MM.1S (cell line): ENCODE measurements at regions not wholly inside any gene's neighbourhood (a gene's known extent, or its start where the extent isn't known, plus 50 kb on each side); places are given as distances from the start of the nearest gene placed in this dataset.

ENCODE experiments used
- DNase-seq: peaks from one replicate; pipeline ENCODE4 v3.0.0-alpha.2; 2015
- H2AFZ ChIP-seq: fragments of 300-600 bp; sonication (generic); 2 replicates; pipeline ENCODE4 v1.6.0; 2016; ENCODE audit warnings: antibody characterized with exemption, low read length
- H3F3A ChIP-seq: fragments of 300-600 bp; sonication (generic); 2 replicates; pipeline ENCODE4 v1.6.1; 2016; ENCODE audit warnings: mild to moderate bottlenecking, antibody characterized with exemption, low read length, moderate library complexity, mixed read lengths; ENCODE audit not compliant: insufficient read depth
- H3K27ac ChIP-seq: fragments of 300-600 bp; sonication (generic); 2 replicates; pipeline ENCODE4 v1.5.1; 2016; ENCODE audit warnings: mild to moderate bottlenecking, low read length
- H3K27me3 ChIP-seq: fragments of 300-600 bp; sonication (generic); replicated peaks from 2 replicates; pipeline ENCODE4 v1.6.0; 2016; ENCODE audit warnings: low read length; ENCODE audit not compliant: insufficient read depth
- H3K36me3 ChIP-seq: fragments of 300-600 bp; sonication (generic); replicated peaks from 2 replicates; pipeline ENCODE4 v1.6.1; 2016; ENCODE audit warnings: mild to moderate bottlenecking, low read length, mixed read lengths; ENCODE audit not compliant: insufficient read depth
- H3K4me1 ChIP-seq: fragments of 300-600 bp; sonication (generic); 2 replicates; pipeline ENCODE4 v1.6.1; 2016; ENCODE audit warnings: low read length, mixed read lengths
- H3K4me2 ChIP-seq: fragments of 300-600 bp; sonication (generic); 2 replicates; pipeline ENCODE4 v1.6.0; 2016; ENCODE audit warnings: low read depth, low read length
- H3K4me3 ChIP-seq: fragments of 300-600 bp; sonication (generic); 2 replicates; pipeline ENCODE4 v1.5.1; 2016; ENCODE audit warnings: low read length, mixed read lengths
- H3K79me2 ChIP-seq: fragments of 300-600 bp; sonication (generic); 2 replicates; pipeline ENCODE4 v1.6.1; 2016; ENCODE audit warnings: mixed run types, low read length, mixed read lengths
- H3K9ac ChIP-seq: fragments of 300-600 bp; sonication (generic); 2 replicates; pipeline ENCODE4 v1.6.1; 2016; ENCODE audit warnings: low read length, mixed read lengths
- H3K9me2 ChIP-seq: fragments of 300-600 bp; sonication (generic); replicated peaks from 2 replicates; pipeline ENCODE4 v1.6.1; 2016; ENCODE audit warnings: mild to moderate bottlenecking, low read length, mixed read lengths; ENCODE audit not compliant: insufficient read depth
- H3K9me3 ChIP-seq: fragments of 300-600 bp; sonication (generic); replicated peaks from 2 replicates; pipeline ENCODE4 v1.6.1; 2016; ENCODE audit warnings: mild to moderate bottlenecking, low read length, mixed read lengths; ENCODE audit not compliant: insufficient read depth
- H4K20me1 ChIP-seq: fragments of 300-600 bp; sonication (generic); 2 replicates; pipeline ENCODE4 v1.6.1; 2016; ENCODE audit warnings: mild to moderate bottlenecking, low read length, moderate library complexity, mixed read lengths; ENCODE audit not compliant: insufficient read depth
- EZH2 ChIP-seq: fragments of 300-600 bp; sonication (generic); optimal IDR thresholded peaks from 2 replicates; pipeline ENCODE3; 2017; ENCODE audit warnings: low read depth, mild to moderate bottlenecking, antibody characterized with exemption, low read length, mixed read lengths
- EZH2phosphoT487 ChIP-seq: fragments of 300-600 bp; sonication (generic); IDR thresholded peaks from 2 replicates; pipeline ENCODE4 v1.6.1; 2018; ENCODE audit warnings: antibody characterized with exemption, low read length
- TF ChIP-seq, protein P1 (sequence below): fragments of 300-600 bp; sonication (generic); IDR thresholded peaks from 2 replicates; pipeline ENCODE4 v1.5.1; 2016; ENCODE audit warnings: antibody characterized with exemption, low read length, mixed read lengths

GRCh38 chr20:58090161-58090560, 138.3 kb downstream of the ANKRD60 start:
- H3K36me3 ChIP-seq: no peaks in the 10 kb centered on the region
- H3K27ac ChIP-seq: no peak overlapping the region

DNA sequence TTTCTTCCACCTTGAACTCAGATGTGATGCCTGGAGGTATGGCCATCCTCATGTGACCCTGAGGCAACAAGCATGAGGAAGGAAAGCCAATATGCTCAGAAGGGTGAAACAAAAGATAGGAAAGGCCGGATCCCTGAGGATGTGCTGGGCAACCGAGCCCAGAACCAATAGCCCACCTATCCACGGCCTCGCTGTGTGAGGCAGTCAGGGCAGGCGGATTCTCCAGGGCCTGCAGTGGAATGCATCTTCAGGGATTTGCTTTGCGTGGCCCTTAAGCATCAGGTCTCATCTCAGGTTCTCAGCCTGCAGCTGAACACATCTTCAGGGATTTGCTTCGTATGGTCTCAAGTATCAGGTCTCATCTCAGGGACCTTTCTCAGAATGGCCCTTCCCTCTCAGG, 139.8 kb downstream of the ANKRD60 start:
- TF ChIP-seq, protein P1, sequence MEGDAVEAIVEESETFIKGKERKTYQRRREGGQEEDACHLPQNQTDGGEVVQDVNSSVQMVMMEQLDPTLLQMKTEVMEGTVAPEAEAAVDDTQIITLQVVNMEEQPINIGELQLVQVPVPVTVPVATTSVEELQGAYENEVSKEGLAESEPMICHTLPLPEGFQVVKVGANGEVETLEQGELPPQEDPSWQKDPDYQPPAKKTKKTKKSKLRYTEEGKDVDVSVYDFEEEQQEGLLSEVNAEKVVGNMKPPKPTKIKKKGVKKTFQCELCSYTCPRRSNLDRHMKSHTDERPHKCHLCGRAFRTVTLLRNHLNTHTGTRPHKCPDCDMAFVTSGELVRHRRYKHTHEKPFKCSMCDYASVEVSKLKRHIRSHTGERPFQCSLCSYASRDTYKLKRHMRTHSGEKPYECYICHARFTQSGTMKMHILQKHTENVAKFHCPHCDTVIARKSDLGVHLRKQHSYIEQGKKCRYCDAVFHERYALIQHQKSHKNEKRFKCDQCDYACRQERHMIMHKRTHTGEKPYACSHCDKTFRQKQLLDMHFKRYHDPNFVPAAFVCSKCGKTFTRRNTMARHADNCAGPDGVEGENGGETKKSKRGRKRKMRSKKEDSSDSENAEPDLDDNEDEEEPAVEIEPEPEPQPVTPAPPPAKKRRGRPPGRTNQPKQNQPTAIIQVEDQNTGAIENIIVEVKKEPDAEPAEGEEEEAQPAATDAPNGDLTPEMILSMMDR: no peak
- TF ChIP-seq EZH2 (no peak), EZH2phosphoT487 (no peak)
- no peak overlapping the region for H3K27ac ChIP-seq
- H3K4me1 ChIP-seq: no peaks in the 10 kb centered on the region
- no peak overlapping the region for H3K9ac ChIP-seq
- H3F3A ChIP-seq: no peaks in the 10 kb centered on the region
- no peak overlapping the region for H2AFZ ChIP-seq
- no peak overlapping the region for H3K4me3 ChIP-seq
- H4K20me1 ChIP-seq: no peaks in the 10 kb centered on the region
- no peaks in the 10 kb centered on the region for H3K36me3 ChIP-seq
- no peaks in the 10 kb centered on the region for H3K9me2 ChIP-seq
- no peak for DNase-seq
- no peaks in the 10 kb centered on the region for H3K9me3 ChIP-seq
- no peak overlapping the region for H3K4me2 ChIP-seq
- H3K79me2 ChIP-seq: no peaks in the 10 kb centered on the region
- peaks cover 79% of the 10 kb centered on the region for H3K27me3 ChIP-seq

More at GRCh38 chr20:58090161-58090560, 138.3 kb downstream of the ANKRD60 start:
- Histone ChIP-seq H3K4me3 (no peak overlapping the region), H3K9me3 (no peaks in the 10 kb centered on the region), H3F3A (no peaks in the 10 kb centered on the region), H3K4me1 (no peaks in the 10 kb centered on the region), H3K4me2 (no peak overlapping the region), H3K9ac (no peak overlapping the region), H3K79me2 (no peaks in the 10 kb centered on the region), H3K27me3 (peaks cover 81% of the 10 kb centered on the region), H4K20me1 (no peaks in the 10 kb centered on the region), H2AFZ (no peak overlapping the region), H3K9me2 (no peaks in the 10 kb centered on the region)
- TF ChIP-seq EZH2 (no peak), EZH2phosphoT487 (no peak)
- TF ChIP-seq, protein P1: no peak
- no peak for DNase-seq

- Histone ChIP-seq H3K4me3 (no peak overlapping the region), H3K27ac (no peak overlapping the region), H3F3A (no peaks in the 10 kb centered on the region), H3K9me2 (no peaks in the 10 kb centered on the region), H2AFZ (no peak overlapping the region), H4K20me1 (no peaks in the 10 kb centered on the region), H3K9ac (no peak overlapping the region), H3K4me1 (no peaks in the 10 kb centered on the region), H3K79me2 (no peaks in the 10 kb centered on the region), H3K4me2 (no peak overlapping the region), H3K9me3 (no peaks in the 10 kb centered on the region), H3K36me3 (no peaks in the 10 kb centered on the region), H3K27me3 (peaks cover 79% of the 10 kb centered on the region)
- DNase-seq: no peak
- TF ChIP-seq, protein P1: no peak
- no peak for TF ChIP-seq EZH2
- TF ChIP-seq EZH2phosphoT487: no peak
These were observed 140.3 kb downstream of the ANKRD60 start for GRCh38 chr20:58088105-58088504.

DNA sequence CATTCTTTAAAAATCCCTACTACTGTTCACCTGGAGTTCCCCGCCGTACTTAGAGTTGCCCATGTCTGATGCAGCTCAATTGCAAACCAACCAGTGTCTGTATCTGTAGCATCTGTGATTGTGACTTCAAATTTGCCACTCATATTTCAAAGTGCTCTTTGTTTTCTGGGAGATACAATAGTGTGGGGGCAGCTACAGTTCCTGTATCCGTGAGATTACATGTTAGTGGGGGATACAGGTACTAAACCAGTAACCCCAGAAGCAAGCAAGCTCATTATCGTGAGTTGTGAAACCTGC, 140.9 kb downstream of the ANKRD60 start:
- Histone ChIP-seq H3K9me2 (no peaks in the 10 kb centered on the region), H2AFZ (no peak overlapping the region), H3K4me1 (no peaks in the 10 kb centered on the region), H3K4me2 (no peak overlapping the region), H3F3A (no peaks in the 10 kb centered on the region), H3K27me3 (peaks cover 79% of the 10 kb centered on the region), H3K36me3 (no peaks in the 10 kb centered on the region), H4K20me1 (no peaks in the 10 kb centered on the region), H3K27ac (no peak overlapping the region), H3K9ac (no peak overlapping the region), H3K79me2 (no peaks in the 10 kb centered on the region), H3K4me3 (no peak overlapping the region), H3K9me3 (no peaks in the 10 kb centered on the region)
- DNase-seq: no peak
- TF ChIP-seq, protein P1: no peak
- TF ChIP-seq EZH2phosphoT487 (no peak), EZH2 (no peak)
